CD4-positive, alpha-beta memory T cell (primary cell): ENCODE measurements at regions not wholly inside any gene's neighbourhood (a gene's known extent, or its start where the extent isn't known, plus 50 kb on each side); places are given as distances from the start of the nearest gene placed in this dataset.

Source experiments
- CTCF ChIA-PET: fragments of 350-600 bp; sonication (Branson Sonifier 250); formaldehyde crosslinking; loops from one replicate; lab custom pipeline; 2021; ENCODE audit warnings: inconsistent platforms; ENCODE audit not compliant: partially characterized antibody; lab: Charles Lee
- POLR2A ChIA-PET: fragments of 350-600 bp; sonication (Branson Sonifier 250); formaldehyde crosslinking; loops from one replicate; lab custom pipeline; 2021; ENCODE audit not compliant: partially characterized antibody; lab: Charles Lee
- DNase-seq, 5 donors: peaks; one replicate each; pipeline versions ENCODE4 v3.0.0 to v3.0.0-alpha.2; 2020 to 2022; ENCODE audit warnings: mixed read lengths in 1 of 5
- H3K27ac ChIP-seq: one replicate; pipeline ENCODE4 v1.7.0; 2013; ENCODE audit warnings: low read depth, low read length
- H3K27me3 ChIP-seq: 2 replicates; pipeline ENCODE4 v1.7.0; 2013; ENCODE audit warnings: mild to moderate bottlenecking, low read length, moderate library complexity; ENCODE audit not compliant: insufficient read depth
- H3K36me3 ChIP-seq: 2 replicates; pipeline ENCODE4 v1.7.0; 2013; ENCODE audit warnings: mild to moderate bottlenecking, low read length, moderate library complexity; ENCODE audit not compliant: insufficient read depth
- H3K4me1 ChIP-seq: 2 replicates; pipeline ENCODE4 v1.7.0; 2013; ENCODE audit warnings: mild to moderate bottlenecking, low read length, moderate library complexity; ENCODE audit not compliant: insufficient read depth
- H3K4me3 ChIP-seq, 2 donors: one replicate each; pipeline ENCODE4 v1.7.0; 2013; ENCODE audit warnings: low read length in 2 of 2, mild to moderate bottlenecking in 1 of 2
- H3K9me3 ChIP-seq, 2 donors: one replicate each; pipeline ENCODE4 v1.7.0; 2013; ENCODE audit warnings: low read length in 2 of 2, control low read depth in 1 of 2; ENCODE audit not compliant: control insufficient read depth in 1 of 2
- H3K27ac Mint-ChIP-seq, 7 donors: one replicate each; pipeline ENCODE4 v1.8.0; 2020 to 2021; ENCODE audit warnings: mixed read lengths in 7 of 7, mild to moderate bottlenecking in 6 of 7, inconsistent platforms in 3 of 7, moderate library complexity in 3 of 7
- H3K27me3 Mint-ChIP-seq, 2 donors: one replicate each; pipeline ENCODE4 v1.8.0; 2020 to 2021; ENCODE audit warnings: mixed read lengths in 2 of 2
- H3K36me3 Mint-ChIP-seq, 2 donors: one replicate each; pipeline ENCODE4 v1.8.0; 2020 to 2021; ENCODE audit warnings: mixed read lengths in 2 of 2, inconsistent platforms in 1 of 2, mild to moderate bottlenecking in 1 of 2
- H3K4me1 Mint-ChIP-seq, 4 donors: one replicate each; pipeline ENCODE4 v1.8.0; 2020 to 2021; ENCODE audit warnings: mixed read lengths in 4 of 4, mild to moderate bottlenecking in 1 of 4
- H3K4me3 Mint-ChIP-seq, 8 donors: one replicate each; pipeline ENCODE4 v1.8.0; 2020 to 2021; ENCODE audit warnings: mixed read lengths in 8 of 8, mild to moderate bottlenecking in 7 of 8, moderate library complexity in 6 of 8, inconsistent platforms in 3 of 8
- H3K9me3 Mint-ChIP-seq, 8 donors: one replicate each; pipeline ENCODE4 v1.8.0; 2020 to 2021; ENCODE audit warnings: mixed read lengths in 8 of 8, mild to moderate bottlenecking in 5 of 8, inconsistent platforms in 3 of 8, moderate library complexity in 1 of 8
- intact Hi-C: fragments of 100-400 bp; cut with micrococcal nuclease; formaldehyde crosslinking; loops from one replicate; pipeline ENCODE4 v1.15.1; 2023

DNA sequence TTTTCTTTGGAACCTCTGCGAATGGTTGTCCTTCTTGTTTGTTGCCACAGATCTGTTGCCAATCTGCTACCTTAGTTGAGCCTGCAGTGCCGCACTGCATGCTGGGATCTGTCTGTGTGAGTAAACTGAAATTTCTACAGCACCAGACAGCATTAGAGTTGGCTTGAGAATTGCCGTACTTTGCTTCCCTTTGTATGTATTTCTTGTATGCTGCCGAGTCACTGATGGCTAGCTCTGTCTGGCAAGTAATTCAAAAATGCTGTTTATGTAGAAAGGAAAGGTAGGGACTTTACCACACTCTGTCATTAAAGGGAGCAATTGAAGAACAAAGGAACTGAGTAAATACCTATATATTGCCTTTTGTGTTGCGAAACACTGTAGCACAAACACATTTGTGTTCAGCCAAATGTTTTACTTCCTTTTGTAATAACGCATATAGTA, 857.4 kb downstream of the USP25 start:
- Mint-ChIP-seq H3K4me3 (no peak overlapping the region), H3K27me3 (no peaks in the 10 kb centered on the region), H3K4me1 (no peaks in the 10 kb centered on the region), H3K27ac (no peak overlapping the region), H3K9me3 (peaks cover 0 to 5% (median 0%) of the 10 kb centered on the region in 8 donors), H3K36me3 (no peaks in the 10 kb centered on the region)
- no peaks in the 10 kb centered on the region for H3K36me3 ChIP-seq
- intact Hi-C loops: no loop called here
- H3K27me3 ChIP-seq: no peaks in the 10 kb centered on the region
- no peak for DNase-seq
- POLR2A ChIA-PET: no interaction called here
- no peak overlapping the region for H3K27ac ChIP-seq
- H3K9me3 ChIP-seq: no peaks in the 10 kb centered on the region
- CTCF ChIA-PET: no interaction called here
- no peak overlapping the region for H3K4me3 ChIP-seq
- H3K4me1 ChIP-seq: no peaks in the 10 kb centered on the region

DNA sequence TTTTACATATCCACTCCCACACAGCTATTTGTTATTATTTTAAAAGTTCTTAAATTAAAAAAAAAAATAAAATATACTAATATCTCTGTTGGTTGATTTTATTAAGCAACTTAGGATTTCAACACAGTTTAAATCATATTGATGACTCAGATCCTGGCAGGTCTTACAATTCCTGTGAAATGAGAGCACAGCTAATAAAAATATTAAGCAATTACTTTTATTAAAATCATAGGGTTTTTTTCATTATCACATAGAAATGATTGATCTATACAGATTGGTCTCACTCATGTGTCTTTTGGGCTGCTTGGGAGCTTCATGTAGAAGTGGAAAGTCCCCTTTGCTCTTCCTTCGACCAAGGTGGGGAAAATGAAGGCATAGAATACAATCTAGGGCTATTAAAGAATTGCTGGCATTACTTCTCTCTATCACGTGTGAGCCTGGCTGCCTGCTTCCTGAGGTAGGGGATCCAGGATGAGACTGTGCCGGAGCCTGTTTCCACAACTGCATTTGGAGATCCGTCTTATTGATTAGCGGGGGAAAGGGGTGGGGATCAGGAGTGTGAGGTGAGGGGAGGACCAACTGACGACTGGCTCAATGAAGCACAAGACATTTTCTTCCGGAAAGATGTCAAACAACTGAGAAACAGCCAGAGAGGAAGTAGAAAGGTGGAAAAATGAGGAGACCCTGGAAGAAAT, 858.0 kb downstream of the USP25 start:
- Mint-ChIP-seq H3K27ac (no peak overlapping the region), H3K9me3 (peaks cover 0 to 10% (median 0%) of the 10 kb centered on the region in 8 donors), H3K27me3 (no peaks in the 10 kb centered on the region), H3K4me1 (no peaks in the 10 kb centered on the region), H3K4me3 (no peak overlapping the region), H3K36me3 (no peaks in the 10 kb centered on the region)
- DNase-seq: no peak
- Histone ChIP-seq H3K27ac (no peak overlapping the region), H3K4me1 (no peaks in the 10 kb centered on the region), H3K36me3 (no peaks in the 10 kb centered on the region), H3K9me3 (no peaks in the 10 kb centered on the region), H3K27me3 (no peaks in the 10 kb centered on the region), H3K4me3 (no peak overlapping the region)
- ChIA-PET POLR2A (no interaction called here), CTCF (no interaction called here)
- intact Hi-C loops: no loop called here

GRCh38 chr21:16588433-16588860, 858.7 kb downstream of the USP25 start:
- Mint-ChIP-seq H3K9me3 (peaks cover 0 to 10% (median 0%) of the 10 kb centered on the region in 8 donors), H3K27me3 (no peaks in the 10 kb centered on the region), H3K4me3 (no peak overlapping the region), H3K27ac (no peak overlapping the region), H3K4me1 (no peaks in the 10 kb centered on the region), H3K36me3 (no peaks in the 10 kb centered on the region)
- ChIA-PET CTCF (no interaction called here), POLR2A (no interaction called here)
- Histone ChIP-seq H3K4me3 (no peak overlapping the region), H3K27me3 (no peaks in the 10 kb centered on the region), H3K36me3 (no peaks in the 10 kb centered on the region), H3K4me1 (no peaks in the 10 kb centered on the region), H3K27ac (no peak overlapping the region), H3K9me3 (no peaks in the 10 kb centered on the region)
- no peak for DNase-seq
- intact Hi-C loops: no loop called here

GRCh38 chr21:16589006-16589898, 859.5 kb downstream of the USP25 start:
- H3K4me3 Mint-ChIP-seq: no peak overlapping the region
- H3K27ac ChIP-seq: no peak overlapping the region
- no peaks in the 10 kb centered on the region for H3K36me3 ChIP-seq
- peaks cover 0 to 8% (median 0%) of the 10 kb centered on the region in 8 donors for H3K9me3 Mint-ChIP-seq
- no peaks in the 10 kb centered on the region for H3K4me1 ChIP-seq
- no peak overlapping the region for H3K27ac Mint-ChIP-seq
- no peak overlapping the region for H3K4me3 ChIP-seq
- intact Hi-C loops: no loop called here
- ChIA-PET POLR2A (no interaction called here), CTCF (no interaction called here)
- no peaks in the 10 kb centered on the region for H3K27me3 ChIP-seq
- no peaks in the 10 kb centered on the region for H3K9me3 ChIP-seq
- H3K36me3 Mint-ChIP-seq: no peaks in the 10 kb centered on the region
- DNase-seq: no peak
- H3K4me1 Mint-ChIP-seq: no peaks in the 10 kb centered on the region
- H3K27me3 Mint-ChIP-seq: no peaks in the 10 kb centered on the region

DNA sequence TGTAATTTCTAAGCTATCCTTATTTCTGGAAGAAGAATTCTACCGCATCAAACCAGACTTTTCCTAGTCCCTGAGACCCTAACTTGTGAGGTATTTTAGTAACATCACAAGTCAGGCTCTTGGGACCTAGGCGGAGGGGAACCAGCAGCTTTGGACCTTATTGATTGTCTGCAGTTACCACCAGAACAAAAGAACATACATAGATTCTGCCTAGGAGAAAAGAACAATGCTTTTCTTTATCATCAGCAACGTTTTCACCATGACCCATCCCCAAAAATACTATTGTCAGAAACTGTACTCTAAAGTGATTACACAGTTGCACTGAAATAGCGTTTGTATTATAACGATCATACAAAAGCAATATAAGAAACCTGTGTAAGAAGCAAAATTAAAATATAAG, 860.4 kb downstream of the USP25 start:
- DNase-seq: no peak
- ChIA-PET CTCF (no interaction called here), POLR2A (no interaction called here)
- Mint-ChIP-seq H3K27me3 (no peaks in the 10 kb centered on the region), H3K27ac (no peak overlapping the region), H3K4me1 (no peaks in the 10 kb centered on the region), H3K4me3 (no peak overlapping the region), H3K36me3 (no peaks in the 10 kb centered on the region), H3K9me3 (peaks cover 0 to 12% (median 0%) of the 10 kb centered on the region in 8 donors)
- no peaks in the 10 kb centered on the region for H3K4me1 ChIP-seq
- no peak overlapping the region for H3K4me3 ChIP-seq
- H3K36me3 ChIP-seq: no peaks in the 10 kb centered on the region
- no peaks in the 10 kb centered on the region for H3K27me3 ChIP-seq
- intact Hi-C loops: no loop called here
- no peak overlapping the region for H3K27ac ChIP-seq
- no peaks in the 10 kb centered on the region for H3K9me3 ChIP-seq

DNA sequence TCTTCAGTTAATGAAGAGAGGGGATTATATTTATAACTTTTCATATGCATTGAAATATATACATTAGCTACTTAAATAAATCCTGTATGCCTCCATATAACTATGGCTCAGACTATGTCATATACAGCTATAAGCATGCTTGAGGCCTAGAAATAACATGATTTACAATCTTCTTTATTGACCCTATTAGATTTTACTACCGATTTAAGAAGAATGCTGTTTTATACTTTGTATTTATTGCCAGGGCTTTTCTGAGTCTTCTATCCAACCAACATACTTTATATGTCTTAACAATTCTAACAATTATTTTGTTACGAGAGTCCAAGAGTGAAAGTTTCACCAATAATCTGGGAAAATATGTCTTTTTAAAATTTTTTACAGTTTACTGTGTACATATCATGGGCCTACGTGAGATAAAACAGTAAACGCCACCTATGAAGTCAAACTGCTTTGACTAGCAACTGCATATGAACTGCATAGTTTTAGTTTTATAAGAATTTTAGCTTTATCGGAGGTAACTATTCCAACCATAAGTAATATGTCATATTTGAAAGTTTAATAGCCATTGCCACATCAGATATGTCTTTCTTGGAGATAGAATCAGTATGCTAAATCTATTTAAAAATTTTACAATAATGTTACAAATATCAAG, 861.0 kb downstream of the USP25 start:
- no peak overlapping the region for H3K27ac ChIP-seq
- Mint-ChIP-seq H3K9me3 (peaks cover 0 to 12% (median 0%) of the 10 kb centered on the region in 8 donors), H3K36me3 (no peaks in the 10 kb centered on the region), H3K27me3 (no peaks in the 10 kb centered on the region), H3K4me1 (no peaks in the 10 kb centered on the region), H3K27ac (no peak overlapping the region), H3K4me3 (no peak overlapping the region)
- H3K27me3 ChIP-seq: no peaks in the 10 kb centered on the region
- no peak for DNase-seq
- no peak overlapping the region for H3K4me3 ChIP-seq
- no peaks in the 10 kb centered on the region for H3K4me1 ChIP-seq
- intact Hi-C loops: no loop called here
- ChIA-PET POLR2A (no interaction called here), CTCF (no interaction called here)
- no peaks in the 10 kb centered on the region for H3K36me3 ChIP-seq
- no peaks in the 10 kb centered on the region for H3K9me3 ChIP-seq

DNA sequence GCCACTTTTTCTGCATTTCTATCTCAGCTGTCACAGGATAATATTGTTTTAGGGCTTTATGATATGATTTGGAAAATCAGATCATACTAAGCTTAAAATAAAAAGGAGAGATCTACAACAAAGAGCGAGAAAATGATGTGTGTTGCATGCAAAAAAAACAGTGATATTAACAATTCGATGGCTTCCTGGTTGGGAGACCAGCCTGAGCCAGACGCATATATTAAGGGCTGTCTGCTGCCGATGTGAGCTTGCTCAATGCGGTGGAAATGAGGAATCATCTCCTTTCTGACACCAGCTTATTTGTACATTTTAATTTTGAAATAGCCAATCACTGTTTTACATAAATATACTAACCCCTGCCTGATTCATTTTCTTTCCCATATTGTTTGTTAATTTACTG, 862.6 kb downstream of the USP25 start:
- Histone ChIP-seq H3K4me3 (no peak overlapping the region), H3K27ac (no peak overlapping the region), H3K4me1 (no peaks in the 10 kb centered on the region), H3K27me3 (no peaks in the 10 kb centered on the region), H3K36me3 (no peaks in the 10 kb centered on the region), H3K9me3 (no peaks in the 10 kb centered on the region)
- DNase-seq: no peak
- H3K27ac Mint-ChIP-seq: peak overlapping the region in 1 of 7 donors; percentile 57
- no peaks in the 10 kb centered on the region for H3K4me1 Mint-ChIP-seq
- no peaks in the 10 kb centered on the region for H3K36me3 Mint-ChIP-seq
- POLR2A ChIA-PET: no interaction called here
- peaks cover 0 to 12% (median 3%) of the 10 kb centered on the region in 8 donors for H3K9me3 Mint-ChIP-seq
- no peaks in the 10 kb centered on the region for H3K27me3 Mint-ChIP-seq
- H3K4me3 Mint-ChIP-seq: no peak overlapping the region
- CTCF ChIA-PET: no interaction called here
- intact Hi-C loops: no loop called here
